IMR-90 (cell line): ENCODE measurements at regions not wholly inside any gene's neighbourhood (a gene's known extent, or its start where the extent isn't known, plus 50 kb on each side); places are given as distances from the start of the nearest gene placed in this dataset.

Source experiments
- CEBPB ChIP-seq: IDR thresholded peaks from 2 replicates; pipeline ENCODE4 v1.6.1; 2012; ENCODE audit warnings: low read depth, low read length, improper control_type of control experiment
- FOS ChIP-seq: fragments of 150-350 bp; IDR thresholded peaks from 2 replicates; pipeline ENCODE4 v1.6.1; 2016; ENCODE audit warnings: low read depth, low read length
- MXI1 ChIP-seq: IDR thresholded peaks from 2 replicates; pipeline ENCODE4 v1.6.1; 2012; ENCODE audit warnings: low read depth, mild to moderate bottlenecking, low read length, moderate library complexity, borderline replicate concordance
- POLR2A ChIP-seq: IDR thresholded peaks from 2 replicates; pipeline ENCODE4 v1.6.1; 2012; ENCODE audit warnings: mild to moderate bottlenecking, low read depth, low read length
- RAD21 ChIP-seq: IDR thresholded peaks from 2 replicates; pipeline ENCODE4 v1.6.1; 2012; ENCODE audit warnings: low read length, improper control_type of control experiment
- RCOR1 ChIP-seq: IDR thresholded peaks from 2 replicates; pipeline ENCODE4 v1.6.1; 2012; ENCODE audit warnings: mild to moderate bottlenecking, low read length, improper control_type of control experiment; ENCODE audit not compliant: insufficient replicate concordance
- TF ChIP-seq, protein P1 (sequence below): conservative IDR thresholded peaks from 2 replicates; pipeline ENCODE4 v1.5.1; 2012; ENCODE audit warnings: mild to moderate bottlenecking, low read depth, low read length, improper control_type of control experiment
- TF ChIP-seq, protein P2 (sequence below): fragments of 150-350 bp; IDR thresholded peaks from 2 replicates; pipeline ENCODE4 v1.6.1; 2017; ENCODE audit warnings: mild to moderate bottlenecking, antibody characterized with exemption, low read length, low read depth

DNA sequence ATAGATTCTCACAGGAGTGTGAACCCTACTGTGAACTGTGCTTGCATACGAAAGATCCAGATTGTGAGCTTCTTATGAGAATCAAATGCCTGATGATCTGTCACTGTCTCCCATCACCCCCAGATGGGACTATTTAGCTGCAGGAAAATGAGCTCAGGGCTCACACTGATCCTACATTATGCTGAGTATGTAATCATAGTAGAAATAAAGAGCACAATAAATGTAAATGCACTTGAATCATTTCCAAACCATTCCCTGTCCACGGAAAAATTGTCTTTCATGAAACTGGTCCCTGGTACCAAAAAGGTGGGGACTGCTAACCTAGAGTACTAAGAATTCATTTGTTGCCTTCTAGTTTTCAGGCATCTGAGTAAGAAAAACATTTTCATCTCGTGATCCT, 1215.8 kb upstream of the TMEM132C start:
- no peak for TF ChIP-seq MXI1
- TF ChIP-seq RAD21 = no peak
- TF ChIP-seq POLR2A = no peak
- TF ChIP-seq, protein P1, sequence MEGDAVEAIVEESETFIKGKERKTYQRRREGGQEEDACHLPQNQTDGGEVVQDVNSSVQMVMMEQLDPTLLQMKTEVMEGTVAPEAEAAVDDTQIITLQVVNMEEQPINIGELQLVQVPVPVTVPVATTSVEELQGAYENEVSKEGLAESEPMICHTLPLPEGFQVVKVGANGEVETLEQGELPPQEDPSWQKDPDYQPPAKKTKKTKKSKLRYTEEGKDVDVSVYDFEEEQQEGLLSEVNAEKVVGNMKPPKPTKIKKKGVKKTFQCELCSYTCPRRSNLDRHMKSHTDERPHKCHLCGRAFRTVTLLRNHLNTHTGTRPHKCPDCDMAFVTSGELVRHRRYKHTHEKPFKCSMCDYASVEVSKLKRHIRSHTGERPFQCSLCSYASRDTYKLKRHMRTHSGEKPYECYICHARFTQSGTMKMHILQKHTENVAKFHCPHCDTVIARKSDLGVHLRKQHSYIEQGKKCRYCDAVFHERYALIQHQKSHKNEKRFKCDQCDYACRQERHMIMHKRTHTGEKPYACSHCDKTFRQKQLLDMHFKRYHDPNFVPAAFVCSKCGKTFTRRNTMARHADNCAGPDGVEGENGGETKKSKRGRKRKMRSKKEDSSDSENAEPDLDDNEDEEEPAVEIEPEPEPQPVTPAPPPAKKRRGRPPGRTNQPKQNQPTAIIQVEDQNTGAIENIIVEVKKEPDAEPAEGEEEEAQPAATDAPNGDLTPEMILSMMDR = no peak
- no peak for TF ChIP-seq FOS
- TF ChIP-seq, protein P2, sequence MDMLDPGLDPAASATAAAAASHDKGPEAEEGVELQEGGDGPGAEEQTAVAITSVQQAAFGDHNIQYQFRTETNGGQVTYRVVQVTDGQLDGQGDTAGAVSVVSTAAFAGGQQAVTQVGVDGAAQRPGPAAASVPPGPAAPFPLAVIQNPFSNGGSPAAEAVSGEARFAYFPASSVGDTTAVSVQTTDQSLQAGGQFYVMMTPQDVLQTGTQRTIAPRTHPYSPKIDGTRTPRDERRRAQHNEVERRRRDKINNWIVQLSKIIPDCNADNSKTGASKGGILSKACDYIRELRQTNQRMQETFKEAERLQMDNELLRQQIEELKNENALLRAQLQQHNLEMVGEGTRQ = no peak
- no peak for TF ChIP-seq CEBPB
- TF ChIP-seq RCOR1 = no peak
